CD4-positive, alpha-beta T cell treated with Interleukin-4 for 1 hour (primary cell): ENCODE measurements at regions not wholly inside any gene's neighbourhood (a gene's known extent, or its start where the extent isn't known, plus 50 kb on each side); places are given as distances from the start of the nearest gene placed in this dataset.

Experiments used
- DNase-seq, 2 donors: peaks; one replicate each; pipeline ENCODE4 v3.0.0-alpha.2; 2020 to 2022

GRCh38 chr3:72185549-72186399 lies 400.8 kb upstream of the PROK2 start:
- DNase-seq, result peak in 1 of 2 donors; percentile 30

- DNase-seq, result no peak
These were observed 398.5 kb upstream of the PROK2 start for GRCh38 chr3:72183489-72183888.

- no peak for DNase-seq
These were observed 397.3 kb upstream of the PROK2 start for GRCh38 chr3:72182206-72182605.

- DNase-seq, result no peak
These were observed 396.3 kb upstream of the PROK2 start for GRCh38 chr3:72181251-72181650.

- no peak for DNase-seq
These were observed 395.5 kb upstream of the PROK2 start for GRCh38 chr3:72180405-72180804.

GRCh38 chr3:72179107-72179464 lies 394.1 kb upstream of the PROK2 start:
- DNase-seq, result no peak

GRCh38 chr3:72178463-72179106 lies 393.6 kb upstream of the PROK2 start:
- DNase-seq, result no peak

- DNase-seq, result peak in 1 of 2 donors; percentile 20
These were observed 392.4 kb upstream of the PROK2 start for GRCh38 chr3:72177075-72178050.

- DNase-seq, result peak in 1 of 2 donors; percentile 59
These were observed 391.6 kb upstream of the PROK2 start for GRCh38 chr3:72176537-72177041.

GRCh38 chr3:72175296-72175858 lies 390.4 kb upstream of the PROK2 start:
- no peak for DNase-seq

- DNase-seq, result no peak
These were observed 389.9 kb upstream of the PROK2 start for GRCh38 chr3:72174890-72175289.

GRCh38 chr3:72174040-72174439 lies 389.1 kb upstream of the PROK2 start:
- DNase-seq, result no peak

GRCh38 chr3:72171946-72172345 lies 387.0 kb upstream of the PROK2 start:
- no peak for DNase-seq

GRCh38 chr3:72171463-72171881 lies 386.5 kb upstream of the PROK2 start:
- no peak for DNase-seq

- DNase-seq, result no peak
These were observed 384.9 kb upstream of the PROK2 start for GRCh38 chr3:72169561-72170472.

- no peak for DNase-seq
These were observed 384.2 kb upstream of the PROK2 start for GRCh38 chr3:72169120-72169519.

GRCh38 chr3:72165808-72166207 lies 380.9 kb upstream of the PROK2 start:
- no peak for DNase-seq

- no peak for DNase-seq
These were observed 380.4 kb upstream of the PROK2 start for GRCh38 chr3:72165317-72165716.

GRCh38 chr3:72164635-72164978 lies 379.7 kb upstream of the PROK2 start:
- peak in 1 of 2 donors; percentile 24 for DNase-seq

- DNase-seq, result peak; percentile 15 to 81
These were observed 379.1 kb upstream of the PROK2 start for GRCh38 chr3:72163809-72164634.
